HG02973 (cell line): ENCODE measurements at regions not wholly inside any gene's neighbourhood (a gene's known extent, or its start where the extent isn't known, plus 50 kb on each side); places are given as distances from the start of the nearest gene placed in this dataset.
"Not testable (repeated sequence)": the region's sequence is repeated elsewhere in the genome, so short reads cannot be mapped to it uniquely, and the experiment has no call there.

ENCODE experiments used
- ATAC-seq: cut with Tn5 transposase; IDR thresholded peaks from one replicate; pipeline ENCODE4 v1.9.1; 2021; ENCODE audit warnings: moderate library complexity; ENCODE audit not compliant: unreplicated experiment

- ATAC-seq = no peak
Observed at GRCh38 chr7:42687211-42688055, 224.4 kb downstream of the C7orf25 start.

DNA sequence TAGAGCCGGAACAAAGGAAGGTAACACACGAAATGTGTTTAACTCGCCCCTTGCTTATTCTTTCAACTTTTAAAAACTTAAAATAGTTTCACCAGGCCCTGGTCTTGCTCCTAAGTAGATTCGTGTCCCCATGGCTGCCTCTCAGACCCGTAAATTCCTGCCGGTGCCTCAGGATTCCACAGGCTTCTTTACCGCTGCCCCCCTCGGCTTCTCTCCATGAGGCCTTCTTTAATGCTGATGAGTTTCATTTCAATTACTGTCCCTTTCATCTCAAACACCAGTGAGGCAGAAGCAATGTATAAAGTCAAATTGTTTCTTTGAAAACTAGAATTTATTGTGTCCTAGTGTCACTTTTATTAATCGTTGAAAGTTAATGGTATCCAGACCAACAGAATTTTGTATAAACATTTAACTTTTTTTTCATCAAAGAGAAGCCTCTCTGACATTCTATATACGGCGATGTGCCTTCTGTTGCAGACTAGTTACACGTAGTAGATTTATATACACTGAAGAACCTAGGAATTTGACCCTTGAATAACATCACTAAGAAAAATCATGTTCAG is 225.2 kb downstream of the C7orf25 start:
- ATAC-seq = no peak

DNA sequence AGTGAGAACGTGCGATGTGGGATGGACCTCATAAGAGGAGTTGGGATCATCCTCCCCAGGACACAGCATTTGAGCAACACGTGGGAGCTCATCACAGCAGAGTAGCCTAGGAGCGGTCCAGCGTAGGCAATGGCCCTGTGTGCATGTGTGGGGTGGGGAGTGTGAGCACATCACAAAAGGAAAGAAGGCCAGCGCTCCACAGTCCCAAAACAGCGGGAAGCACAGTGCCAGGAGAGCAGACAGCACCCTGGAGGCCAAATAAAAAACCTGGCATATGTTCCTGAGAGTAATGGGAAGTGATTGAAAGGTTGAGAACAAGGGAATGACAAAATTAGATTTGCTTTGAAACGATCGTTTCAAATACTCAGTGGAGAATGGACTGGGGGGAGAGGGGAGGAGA is 226.0 kb downstream of the C7orf25 start:
- ATAC-seq = no peak

DNA sequence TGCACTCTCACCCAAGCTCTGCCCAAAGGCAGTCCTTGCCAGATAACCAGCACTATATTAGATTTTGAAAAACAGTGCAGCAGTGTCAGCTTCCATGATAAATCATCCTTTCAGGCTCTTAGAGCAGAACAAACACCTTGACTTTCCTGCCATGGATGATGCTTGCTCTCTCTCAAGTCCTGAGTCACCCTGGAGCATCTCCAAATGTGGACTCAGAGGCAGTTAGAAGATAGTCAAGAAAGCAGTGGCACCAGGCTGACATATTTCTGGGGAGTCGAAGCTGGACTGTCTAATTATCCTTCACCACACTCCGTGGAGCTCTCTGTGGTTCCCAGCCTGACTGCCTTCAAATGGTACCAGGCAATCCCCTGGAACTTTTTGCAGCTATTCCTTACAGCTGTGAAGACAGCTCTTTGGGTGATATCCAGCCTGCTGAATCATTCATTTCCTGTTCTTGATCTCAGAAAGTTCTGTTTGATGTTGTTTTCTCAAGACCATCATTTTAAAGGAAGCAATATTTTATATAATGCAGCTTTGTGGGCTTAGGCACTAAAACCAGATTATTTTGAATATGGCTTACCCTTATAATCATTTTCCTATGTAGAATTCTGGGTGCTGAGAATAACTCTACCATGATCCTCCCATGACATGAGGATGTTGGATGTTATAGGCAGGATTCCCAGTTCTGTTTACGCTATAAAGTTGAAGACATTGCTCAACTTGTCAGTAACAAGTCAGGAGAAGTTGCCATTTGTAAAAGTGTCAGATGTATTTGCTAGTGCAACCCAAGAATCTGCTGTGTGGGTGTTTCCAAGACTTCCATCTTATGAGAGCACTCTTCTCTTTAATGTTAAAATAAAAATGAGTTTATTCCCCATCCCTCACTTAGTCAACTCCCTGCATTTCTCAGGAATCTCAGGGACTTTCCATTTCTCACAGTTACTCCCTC is 233.8 kb downstream of the C7orf25 start:
- no peak for ATAC-seq

DNA sequence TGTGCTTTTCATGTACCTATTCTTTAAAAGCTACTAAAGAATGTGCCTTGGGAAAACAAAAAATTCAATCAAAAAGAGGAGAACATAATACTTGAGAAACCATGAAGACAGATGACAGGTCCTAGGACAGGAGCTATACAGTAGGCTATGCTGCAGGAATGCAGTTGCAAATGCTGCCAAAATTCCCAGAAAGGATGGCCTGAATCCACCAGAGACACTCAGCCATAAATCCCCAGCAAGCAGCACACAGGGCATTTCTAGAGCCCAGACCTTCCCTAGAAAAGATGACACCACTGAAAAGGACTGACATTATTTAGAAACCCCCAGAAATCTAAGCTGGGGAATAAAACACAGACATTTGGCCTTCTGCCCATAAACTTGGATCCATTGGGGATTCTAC is 237.3 kb downstream of the C7orf25 start:
- ATAC-seq = no peak

- no peak for ATAC-seq
Observed at GRCh38 chr7:42673951-42674350, 237.9 kb downstream of the C7orf25 start.

GRCh38 chr7:42672339-42672999 is 239.4 kb downstream of the C7orf25 start:
- no peak for ATAC-seq

- ATAC-seq = no peak
Observed at GRCh38 chr7:42671627-42672026, 240.2 kb downstream of the C7orf25 start.

- no peak for ATAC-seq
Observed at GRCh38 chr7:42666994-42667393, 244.9 kb downstream of the C7orf25 start.

DNA sequence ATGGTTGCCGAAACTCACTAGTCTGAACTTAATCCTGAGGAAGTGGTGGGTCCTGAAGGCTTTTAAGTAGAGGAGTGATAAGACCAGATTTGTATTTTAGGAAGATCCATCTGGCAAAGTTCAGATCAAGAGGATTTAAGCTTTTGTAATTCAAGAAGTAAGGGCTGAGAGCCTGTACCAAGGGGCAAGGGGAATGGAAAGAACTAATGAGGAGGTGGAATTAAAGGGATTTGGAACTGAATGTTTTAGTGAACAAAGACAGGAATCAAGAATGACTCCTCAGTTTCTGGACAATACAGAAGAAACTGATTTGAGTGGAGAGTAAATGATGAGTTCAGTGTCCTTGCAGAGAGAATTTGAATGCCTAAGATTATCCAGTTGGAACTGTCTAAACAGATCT is 249.0 kb downstream of the C7orf25 start:
- ATAC-seq = no peak

DNA sequence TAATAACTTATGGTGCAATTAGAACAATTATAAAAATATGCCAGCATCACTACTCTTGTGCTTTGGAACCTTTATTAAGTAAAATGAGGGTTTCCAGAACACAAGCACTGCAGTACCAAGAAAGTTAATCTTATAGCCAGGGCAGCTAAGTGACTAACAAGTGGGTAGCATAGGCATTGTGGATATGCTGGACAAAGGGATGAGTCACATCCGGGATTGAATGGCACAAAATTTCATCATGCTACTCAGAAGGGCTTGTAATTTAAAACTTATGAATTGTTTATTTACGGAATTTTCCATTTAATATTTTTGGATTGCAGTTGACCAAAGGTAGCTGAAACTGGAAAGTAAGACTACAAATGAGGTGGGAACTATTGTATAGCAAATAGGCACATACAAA is 250.6 kb downstream of the C7orf25 start:
- ATAC-seq = no peak

- no peak for ATAC-seq
Observed at GRCh38 chr7:42650701-42651100, 261.2 kb downstream of the C7orf25 start.

- ATAC-seq = no peak
Observed at GRCh38 chr7:42650171-42650570, 261.7 kb downstream of the C7orf25 start.

DNA sequence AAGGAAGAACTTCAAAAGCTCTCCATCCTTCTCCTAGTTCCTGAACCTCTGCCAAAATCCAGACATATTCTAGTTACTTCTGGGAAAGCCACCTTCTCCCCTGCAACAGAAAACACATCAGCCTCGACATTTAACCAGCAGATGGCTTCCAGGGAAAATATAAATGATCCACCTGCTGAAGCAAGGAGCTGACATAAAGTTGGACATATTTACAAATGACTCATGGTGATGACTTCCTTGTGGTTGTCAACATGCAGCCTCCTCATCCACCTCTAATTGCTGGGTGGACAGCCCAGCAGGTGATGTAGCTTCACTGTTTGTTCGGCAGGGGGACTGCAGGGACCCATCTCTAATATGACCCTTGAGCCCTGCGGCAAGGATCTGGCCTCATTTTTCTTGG is 266.0 kb downstream of the C7orf25 start:
- no peak for ATAC-seq

GRCh38 chr7:42642699-42643098 is 269.2 kb downstream of the C7orf25 start:
- no peak for ATAC-seq

- ATAC-seq = no peak
Observed at GRCh38 chr7:42639930-42640329, 271.9 kb downstream of the C7orf25 start.

DNA sequence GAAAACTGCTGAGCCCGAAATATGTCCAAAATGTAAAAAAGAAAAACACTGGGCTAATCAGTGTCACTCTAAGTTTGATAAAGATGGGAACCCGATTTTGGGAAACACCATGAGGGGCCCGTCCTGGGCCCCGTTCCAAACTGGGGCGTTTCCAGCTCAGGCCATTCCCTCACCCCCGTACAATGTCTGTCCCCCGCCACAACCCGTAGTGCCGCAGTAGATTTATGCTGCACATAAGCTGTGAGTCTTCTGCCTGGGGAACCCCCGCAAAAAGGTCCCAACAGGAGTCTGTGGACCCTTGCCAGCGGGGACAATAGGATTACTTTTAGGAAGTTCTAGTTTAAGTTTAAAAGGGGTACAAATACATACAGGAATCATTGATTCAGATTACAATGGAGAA is 275.5 kb downstream of the C7orf25 start:
- not testable (repeated sequence) for ATAC-seq

DNA sequence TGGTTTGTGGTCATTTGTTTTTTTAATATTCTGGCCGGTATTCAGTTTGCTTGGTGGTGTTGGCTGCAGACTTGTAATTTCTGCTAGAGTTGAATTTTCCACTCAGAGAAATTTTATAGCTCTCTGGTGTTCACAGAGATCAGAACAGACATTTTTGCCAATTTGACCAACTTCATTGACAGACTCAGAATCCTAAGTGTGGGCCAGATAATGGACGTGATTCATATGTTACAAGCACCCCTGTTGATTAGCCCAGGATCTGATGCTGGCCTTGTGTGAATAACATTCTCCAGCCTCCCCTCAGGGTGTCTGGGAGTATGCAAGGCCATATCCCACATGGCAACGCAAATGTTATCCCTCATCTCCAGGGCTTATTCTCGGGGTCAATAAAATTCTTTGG is 283.8 kb downstream of the C7orf25 start:
- no peak for ATAC-seq

- ATAC-seq = no peak
Observed at GRCh38 chr7:42627626-42628025, 284.2 kb downstream of the C7orf25 start.

DNA sequence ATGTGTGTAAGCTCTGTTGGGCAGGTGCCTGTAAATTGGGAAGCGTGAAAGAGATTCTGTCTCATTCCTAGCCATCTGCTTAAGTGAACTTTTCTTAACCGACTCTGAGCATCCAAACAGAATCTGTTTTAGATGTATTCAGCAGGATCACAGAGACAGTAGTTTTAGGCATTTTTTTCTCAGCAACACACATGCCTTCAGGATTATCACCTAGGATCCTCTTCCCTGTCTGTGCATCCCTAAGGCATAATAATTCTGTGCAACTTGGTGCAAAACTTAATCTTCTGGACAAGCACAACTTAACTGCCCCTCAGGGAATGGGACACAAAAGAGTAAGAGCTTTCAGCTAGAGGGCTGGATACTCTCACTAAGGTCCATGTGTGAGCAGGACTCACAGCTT is 284.8 kb downstream of the C7orf25 start:
- ATAC-seq = no peak

DNA sequence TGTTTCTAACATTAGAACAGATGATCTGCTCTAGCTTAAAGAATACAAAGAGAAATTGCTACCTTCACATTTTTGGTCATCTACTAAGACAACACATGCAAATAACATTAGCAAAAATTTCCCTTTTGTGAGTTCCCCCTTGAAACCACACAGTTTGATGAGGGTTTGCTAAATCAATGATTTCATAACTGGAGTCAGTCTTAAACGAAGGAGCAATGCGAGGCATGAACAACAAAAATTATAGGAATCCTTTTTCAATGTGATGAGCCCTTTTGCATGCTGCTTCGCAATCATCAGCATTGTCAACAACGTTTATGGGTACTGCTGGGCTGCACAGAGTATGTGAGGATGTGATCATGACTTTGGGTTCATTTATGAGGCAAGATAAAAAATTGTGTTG is 286.4 kb downstream of the C7orf25 start:
- ATAC-seq = no peak
